Nephron progenitor cell (in vitro differentiated cells): ENCODE measurements at regions not wholly inside any gene's neighbourhood (a gene's known extent, or its start where the extent isn't known, plus 50 kb on each side); places are given as distances from the start of the nearest gene placed in this dataset.

Experiments used
- DNase-seq: peaks from one replicate; pipeline ENCODE4 v3.0.0; 2021
- H3K27ac Mint-ChIP-seq: 2 replicates; pipeline ENCODE4 v1.8.0; 2021; ENCODE audit warnings: mild to moderate bottlenecking, moderate library complexity, mixed read lengths
- H3K27me3 Mint-ChIP-seq: 2 replicates; pipeline ENCODE4 v1.8.0; 2021; ENCODE audit warnings: mild to moderate bottlenecking, low read depth, mixed read lengths; ENCODE audit not compliant: poor library complexity
- H3K36me3 Mint-ChIP-seq: 2 replicates; pipeline ENCODE4 v1.8.0; 2021; ENCODE audit warnings: low read depth, mixed read lengths
- H3K4me1 Mint-ChIP-seq: 2 replicates; pipeline ENCODE4 v1.8.0; 2021; ENCODE audit warnings: mixed read lengths
- H3K4me3 Mint-ChIP-seq: 2 replicates; pipeline ENCODE4 v1.8.0; 2021; ENCODE audit warnings: mild to moderate bottlenecking, moderate library complexity, mixed read lengths
- H3K9me3 Mint-ChIP-seq: 2 replicates; pipeline ENCODE4 v1.8.0; 2021; ENCODE audit warnings: mild to moderate bottlenecking, moderate library complexity, mixed read lengths
- CTCF ChIP-seq: fragments of 200-600 bp; sonication (generic); IDR thresholded peaks from 2 replicates; pipeline ENCODE4 v1.5.0; 2021; ENCODE audit warnings: antibody characterized with exemption

- no peak for TF ChIP-seq CTCF
- H3K27ac Mint-ChIP-seq = no peak overlapping the region
- no peak for DNase-seq
- no peak overlapping the region for H3K4me3 Mint-ChIP-seq
- no peaks in the 10 kb centered on the region for H3K9me3 Mint-ChIP-seq
- H3K27me3 Mint-ChIP-seq = peaks cover 6% of the 10 kb centered on the region
- no peaks in the 10 kb centered on the region for H3K36me3 Mint-ChIP-seq
- H3K4me1 Mint-ChIP-seq = no peaks in the 10 kb centered on the region
Measured at GRCh38 chr6:149209871-149210775, 107.4 kb upstream of the TAB2 start.

GRCh38 chr6:149211046-149211571 lies 106.4 kb upstream of the TAB2 start:
- Mint-ChIP-seq H3K27me3 (peaks cover 6% of the 10 kb centered on the region), H3K9me3 (no peaks in the 10 kb centered on the region), H3K4me1 (no peaks in the 10 kb centered on the region), H3K27ac (no peak overlapping the region), H3K4me3 (no peak overlapping the region), H3K36me3 (no peaks in the 10 kb centered on the region)
- DNase-seq = no peak
- TF ChIP-seq CTCF = no peak

- Mint-ChIP-seq H3K27me3 (peaks cover 11% of the 10 kb centered on the region), H3K9me3 (no peaks in the 10 kb centered on the region), H3K4me1 (no peaks in the 10 kb centered on the region), H3K4me3 (no peak overlapping the region), H3K27ac (no peak overlapping the region), H3K36me3 (no peaks in the 10 kb centered on the region)
- no peak for TF ChIP-seq CTCF
- no peak for DNase-seq
Measured at GRCh38 chr6:149212206-149212605, 105.3 kb upstream of the TAB2 start.

GRCh38 chr6:149212892-149213801 lies 104.4 kb upstream of the TAB2 start:
- no peak for TF ChIP-seq CTCF
- no peak overlapping the region for H3K4me3 Mint-ChIP-seq
- H3K36me3 Mint-ChIP-seq = no peaks in the 10 kb centered on the region
- no peaks in the 10 kb centered on the region for H3K4me1 Mint-ChIP-seq
- peaks cover 8% of the 10 kb centered on the region for H3K27me3 Mint-ChIP-seq
- no peaks in the 10 kb centered on the region for H3K9me3 Mint-ChIP-seq
- DNase-seq = no peak
- no peak overlapping the region for H3K27ac Mint-ChIP-seq

- Mint-ChIP-seq H3K27ac (no peak overlapping the region), H3K4me1 (no peaks in the 10 kb centered on the region), H3K4me3 (no peak overlapping the region)
Measured at GRCh38 chr6:149213829-149214228, 103.7 kb upstream of the TAB2 start.

More at GRCh38 chr6:149213829-149214228, 103.7 kb upstream of the TAB2 start:
- Mint-ChIP-seq H3K27me3 (peaks cover 12% of the 10 kb centered on the region), H3K36me3 (no peaks in the 10 kb centered on the region), H3K9me3 (no peaks in the 10 kb centered on the region)
- no peak for TF ChIP-seq CTCF
- no peak for DNase-seq
